GM18511 (cell line): ENCODE measurements at regions not wholly inside any gene's neighbourhood (a gene's known extent, or its start where the extent isn't known, plus 50 kb on each side); places are given as distances from the start of the nearest gene placed in this dataset.
A peak's percentile ranks its signal among the peaks of the same experiment; 100 is the strongest.
"Not testable (repeated sequence)": the region's sequence is repeated elsewhere in the genome, so short reads cannot be mapped to it uniquely, and the experiment has no call there.

Experiments used
- ATAC-seq: cut with Tn5 transposase; IDR thresholded peaks from one replicate; pipeline ENCODE4 v1.9.1; 2021; ENCODE audit warnings: mild to moderate bottlenecking, moderate library complexity; ENCODE audit not compliant: unreplicated experiment

GRCh38 chr12:13924286-13924685 is 57.1 kb downstream of the GRIN2B start:
- ATAC-seq, result no peak

- ATAC-seq, result no peak
Observed at GRCh38 chr12:13918897-13919296, 62.5 kb downstream of the GRIN2B start.

GRCh38 chr12:13915096-13915495 is 66.3 kb downstream of the GRIN2B start:
- ATAC-seq, result no peak

GRCh38 chr12:13913371-13913770 is 68.0 kb downstream of the GRIN2B start:
- ATAC-seq, result no peak

GRCh38 chr12:13911756-13912554 is 69.4 kb downstream of the GRIN2B start:
- ATAC-seq, result no peak

- no peak for ATAC-seq
Observed at GRCh38 chr12:13905794-13906193, 75.6 kb downstream of the GRIN2B start.

GRCh38 chr12:13900718-13901117 is 80.7 kb downstream of the GRIN2B start:
- ATAC-seq, result no peak

GRCh38 chr12:13898387-13898786 is 83.0 kb downstream of the GRIN2B start:
- not testable (repeated sequence) for ATAC-seq

- no peak for ATAC-seq
Observed at GRCh38 chr12:13897811-13898210, 83.6 kb downstream of the GRIN2B start.

- ATAC-seq, result no peak
Observed at GRCh38 chr12:13896063-13896626, 85.3 kb downstream of the GRIN2B start.

GRCh38 chr12:13891902-13892301 is 89.5 kb downstream of the GRIN2B start:
- no peak for ATAC-seq

- no peak for ATAC-seq
Observed at GRCh38 chr12:13890943-13891342, 90.5 kb downstream of the GRIN2B start.

GRCh38 chr12:13887779-13888388 is 93.5 kb downstream of the GRIN2B start:
- ATAC-seq, result no peak

- ATAC-seq, result no peak
Observed at GRCh38 chr12:13882176-13882575, 99.2 kb downstream of the GRIN2B start.

- no peak for ATAC-seq
Observed at GRCh38 chr12:13880613-13881012, 100.8 kb downstream of the GRIN2B start.

- ATAC-seq, result no peak
Observed at GRCh38 chr12:13875744-13876143, 105.7 kb downstream of the GRIN2B start.

GRCh38 chr12:13870255-13870654 is 111.1 kb downstream of the GRIN2B start:
- ATAC-seq, result no peak

- ATAC-seq, result peak; percentile 96
Observed at GRCh38 chr12:13864081-13864673, 117.2 kb downstream of the GRIN2B start.

GRCh38 chr12:13857750-13858149 is 123.7 kb downstream of the GRIN2B start:
- no peak for ATAC-seq

GRCh38 chr12:13853471-13853870 is 127.9 kb downstream of the GRIN2B start:
- ATAC-seq, result no peak

- ATAC-seq, result no peak
Observed at GRCh38 chr12:13851828-13852227, 129.6 kb downstream of the GRIN2B start.

- no peak for ATAC-seq
Observed at GRCh38 chr12:13849456-13849855, 131.9 kb downstream of the GRIN2B start.
